Lower leg skin (tissue), 4 donors: ENCODE measurements at regions not wholly inside any gene's neighbourhood (a gene's known extent, or its start where the extent isn't known, plus 50 kb on each side); places are given as distances from the start of the nearest gene placed in this dataset.

Source experiments
- DNase-seq, 2 donors: peaks; one replicate each; pipeline ENCODE4 v3.0.0-alpha.2; 2019; ENCODE audit warnings: low spot score in 2 of 2
- H3K4me3 ChIP-seq: fragments of 200-600 bp; sonication (generic); 2 replicates; pipeline ENCODE4 v1.5.1; 2017; ENCODE audit warnings: mild to moderate bottlenecking, low read depth; ENCODE audit not compliant: poor library complexity, severe bottlenecking
- CTCF ChIP-seq, 3 donors: fragments of 450-650 bp; IDR thresholded peaks; one replicate each; pipeline ENCODE4 v1.5.1; 2016; ENCODE audit warnings: antibody characterized with exemption in 3 of 3, mild to moderate bottlenecking in 3 of 3, moderate library complexity in 2 of 3
- POLR2A ChIP-seq, 2 donors: fragments of 450-650 bp; IDR thresholded peaks; one replicate each; pipeline ENCODE4 v1.6.1; 2016 to 2017; ENCODE audit warnings: antibody characterized with exemption in 2 of 2, mild to moderate bottlenecking in 1 of 2, moderate library complexity in 1 of 2
- WGBS, 2 donors: methylation state at CpG; one replicate each; pipeline ENCODE4 v1.1.5; 2018; 5-methylcytosine and 5-hydroxymethylcytosine counted together
- intact Hi-C: fragments of 100-400 bp; cut with DNase I; formaldehyde crosslinking; loops from one replicate; pipeline ENCODE4 v1.15.0; 2023; ENCODE audit warnings: low total_unique reads

- intact Hi-C loops, result no loop called here
- peak in 1 of 2 donors; percentile 50 for DNase-seq
- H3K4me3 ChIP-seq, result no peak overlapping the region
- WGBS, 2 donors, result 87 to 90% methylated on average over 5 of the region's 5 CpGs
- TF ChIP-seq POLR2A (IDR thresholded peaks at IDR 0.05) (no peak), CTCF (IDR thresholded peaks at IDR 0.05) (no peak)
Observed at GRCh38 chr15:62240121-62241096, 75.3 kb upstream of the C2CD4B start.

- intact Hi-C loops, result no loop called here
- TF ChIP-seq POLR2A (IDR thresholded peaks at IDR 0.05) (no peak), CTCF (IDR thresholded peaks at IDR 0.05) (no peak)
- no peak overlapping the region for H3K4me3 ChIP-seq
- no peak for DNase-seq
- 73% methylated on average over 5 of the region's 5 CpGs for WGBS, 2 donors
Observed at GRCh38 chr15:62241135-62241770, 76.2 kb upstream of the C2CD4B start.

GRCh38 chr15:62242999-62243398 lies 77.9 kb upstream of the C2CD4B start:
- no peak overlapping the region for H3K4me3 ChIP-seq
- intact Hi-C loops, result no loop called here
- DNase-seq, result no peak
- 55 to 63% methylated on average over 7 of the region's 7 CpGs for WGBS, 2 donors
- TF ChIP-seq POLR2A (IDR thresholded peaks at IDR 0.05) (no peak), CTCF (IDR thresholded peaks at IDR 0.05) (no peak)

- 86 to 90% methylated on average over 2 to 6 of the region's 6 CpGs for WGBS, 2 donors
Observed at GRCh38 chr15:62244762-62245161, 79.7 kb upstream of the C2CD4B start.

More at GRCh38 chr15:62244762-62245161, 79.7 kb upstream of the C2CD4B start:
- H3K4me3 ChIP-seq, result no peak overlapping the region
- intact Hi-C loops, result no loop called here
- DNase-seq, result no peak
- TF ChIP-seq CTCF (IDR thresholded peaks at IDR 0.05) (no peak), POLR2A (IDR thresholded peaks at IDR 0.05) (no peak)
